Liver (tissue), 9 donors: ENCODE measurements at regions not wholly inside any gene's neighbourhood (a gene's known extent, or its start where the extent isn't known, plus 50 kb on each side); places are given as distances from the start of the nearest gene placed in this dataset. TPM values are rescaled to one million over a fixed set of nuclear protein-coding genes. Genes with fewer than 3 reads are reported as not detected.

Source experiments
- DNase-seq: peaks from one replicate; pipeline ENCODE4 v3.0.0-alpha.2; 2017; ENCODE audit warnings: low spot score
- H3K27ac ChIP-seq, 2 donors: one replicate each; pipeline ENCODE4 v1.7.0; 2013; ENCODE audit warnings: inconsistent platforms in 2 of 2, low read length in 2 of 2, control low read depth in 1 of 2, low read depth in 1 of 2, mild to moderate bottlenecking in 1 of 2
- H3K27me3 ChIP-seq, 4 donors: one replicate each; pipeline versions ENCODE4 v1.6.1 to v1.7.0; 2013; ENCODE audit warnings: low read length in 3 of 4, inconsistent platforms in 1 of 4, mild to moderate bottlenecking in 1 of 4, moderate library complexity in 1 of 4; ENCODE audit not compliant: control insufficient read depth in 4 of 4, insufficient read depth in 4 of 4
- H3K36me3 ChIP-seq, 4 donors: one replicate each; pipeline versions ENCODE4 v1.6.1 to v1.7.0; 2013; ENCODE audit warnings: low read length in 3 of 4, mild to moderate bottlenecking in 3 of 4, low read depth in 1 of 4, moderate library complexity in 1 of 4; ENCODE audit not compliant: control insufficient read depth in 4 of 4, insufficient read depth in 3 of 4
- H3K4me1 ChIP-seq, 4 donors: one replicate each; pipeline versions ENCODE4 v1.6.1 to v1.7.0; 2013; ENCODE audit warnings: low read length in 3 of 4, mild to moderate bottlenecking in 3 of 4, moderate library complexity in 1 of 4; ENCODE audit not compliant: control insufficient read depth in 4 of 4, insufficient read depth in 4 of 4
- H3K4me3 ChIP-seq, 3 donors: one replicate each; pipeline versions ENCODE4 v1.6.1 to v1.7.0; 2013; ENCODE audit warnings: low read length in 3 of 3, control low read depth in 1 of 3, low read depth in 1 of 3, mild to moderate bottlenecking in 1 of 3
- H3K9ac ChIP-seq, 2 donors: one replicate each; pipeline ENCODE4 v1.7.0; 2013; ENCODE audit warnings: low read length in 2 of 2, mild to moderate bottlenecking in 2 of 2, moderate library complexity in 2 of 2, control low read depth in 1 of 2, low read depth in 1 of 2
- H3K9me3 ChIP-seq, 4 donors: one replicate each; pipeline versions ENCODE4 v1.6.1 to v1.7.0; 2013; ENCODE audit warnings: low read length in 3 of 4; ENCODE audit not compliant: control insufficient read depth in 4 of 4
- CTCF ChIP-seq: fragments of 150-350 bp; IDR thresholded peaks from 2 replicates; pipeline ENCODE4 v1.5.1; 2017; ENCODE audit warnings: improper control_type of control experiment, low read depth, low read length; ENCODE audit not compliant: missing input control
- EGR1 ChIP-seq, 2 donors: IDR thresholded peaks; 2 replicates each; pipeline ENCODE4 v1.6.1; 2016 to 2018; ENCODE audit warnings: antibody characterized with exemption in 2 of 2, low read depth in 2 of 2
- FOXA1 ChIP-seq: IDR thresholded peaks from 2 replicates; pipeline ENCODE4 v1.6.1; 2016; ENCODE audit warnings: antibody characterized with exemption
- FOXA2 ChIP-seq: IDR thresholded peaks from 2 replicates; pipeline ENCODE4 v1.6.1; 2016; ENCODE audit warnings: antibody characterized with exemption
- GABPA ChIP-seq, 2 donors: IDR thresholded peaks in 1 of 2; conservative IDR thresholded peaks in 1 of 2; 2 replicates each; pipeline ENCODE4 v1.6.1; 2016; ENCODE audit warnings: antibody characterized with exemption in 2 of 2, mild to moderate bottlenecking in 1 of 2, moderate library complexity in 1 of 2
- HNF4A ChIP-seq, 2 donors: conservative IDR thresholded peaks; 2 replicates each; pipeline ENCODE4 v1.6.1; 2016; ENCODE audit warnings: antibody characterized with exemption in 2 of 2, mild to moderate bottlenecking in 2 of 2
- HNF4G ChIP-seq: IDR thresholded peaks from 2 replicates; pipeline ENCODE4 v1.6.1; 2016; ENCODE audit warnings: antibody characterized with exemption
- JUND ChIP-seq, 2 donors: IDR thresholded peaks; 2 replicates each; pipeline ENCODE4 v1.6.1; 2016; ENCODE audit warnings: antibody characterized with exemption in 2 of 2
- MAX ChIP-seq: IDR thresholded peaks from 2 replicates; pipeline ENCODE4 v1.6.1; 2016; ENCODE audit warnings: antibody characterized with exemption
- NR2F2 ChIP-seq: IDR thresholded peaks from 2 replicates; pipeline ENCODE4 v1.6.1; 2016; ENCODE audit warnings: antibody characterized with exemption
- RAD21 ChIP-seq, 2 donors: IDR thresholded peaks; 2 replicates each; pipeline ENCODE4 v1.6.1; 2016; ENCODE audit warnings: antibody characterized with exemption in 2 of 2, mild to moderate bottlenecking in 2 of 2
- REST ChIP-seq: IDR thresholded peaks from 2 replicates; pipeline ENCODE4 v1.6.1; 2016; ENCODE audit warnings: antibody characterized with exemption, mild to moderate bottlenecking
- RXRA ChIP-seq, 2 donors: IDR thresholded peaks; 2 replicates each; pipeline ENCODE4 v1.6.1; 2017 to 2018; ENCODE audit warnings: antibody characterized with exemption in 2 of 2, mild to moderate bottlenecking in 1 of 2
- SP1 ChIP-seq: IDR thresholded peaks from 2 replicates; pipeline ENCODE4 v1.6.1; 2018; ENCODE audit warnings: antibody characterized with exemption, mild to moderate bottlenecking
- TAF1 ChIP-seq: conservative IDR thresholded peaks from 2 replicates; pipeline ENCODE4 v1.6.1; 2016; ENCODE audit warnings: antibody characterized with exemption, mild to moderate bottlenecking
- YY1 ChIP-seq: IDR thresholded peaks from 2 replicates; pipeline ENCODE4 v1.6.1; 2016; ENCODE audit warnings: antibody characterized with exemption, mild to moderate bottlenecking
- ZBTB33 ChIP-seq: IDR thresholded peaks from 2 replicates; pipeline ENCODE4 v1.6.1; 2016; ENCODE audit warnings: antibody characterized with exemption
- WGBS: extraction: QIAGEN DNeasy Blood & Tissue Kit; methylation state at CpG from one replicate; pipeline ENCODE4 v1.1.7; 2013; 5-methylcytosine and 5-hydroxymethylcytosine counted together
- small RNA-seq: library from RNA; depleted of rRNA; stranded (forward); fragments of <200 nt; gene quantifications from one replicate; pipeline ENCODE3, GENCODE V24; 2014
- TF ChIP-seq, protein P1 (sequence below): IDR thresholded peaks from 2 replicates; pipeline ENCODE4 v1.6.1; 2016; ENCODE audit warnings: antibody characterized with exemption
- donor health status: healthy.
- donor health status: healthy.
- donor health status: healthy.
- donor health status: healthy.
- donor health status: healthy.

GRCh38 chr2:9793156-9793917 is 49.9 kb upstream of the TAF1B start:
- no peaks in the 10 kb centered on the region for H3K27me3 ChIP-seq
- DNase-seq: no peak
- WGBS: 89% methylated on average over 13 of the region's 13 CpGs
- no peak for TF ChIP-seq RXRA (IDR thresholded peaks at IDR 0.05)
- no peak for TF ChIP-seq MAX
- no peak for TF ChIP-seq ZBTB33
- no peak for TF ChIP-seq REST
- no peak for TF ChIP-seq JUND (IDR thresholded peaks at IDR 0.05)
- TF ChIP-seq NR2F2: no peak
- TF ChIP-seq CTCF: no peak
- TF ChIP-seq FOXA2: no peak
- no peak for TF ChIP-seq YY1
- TF ChIP-seq FOXA1: no peak
- no peak for TF ChIP-seq EGR1 (IDR thresholded peaks at IDR 0.05; ENCODE audit: low read depth in 2 of 2)
- no peak for TF ChIP-seq HNF4A (conservative IDR thresholded peaks at IDR 0.05)
- no peak for TF ChIP-seq SP1
- no peak for TF ChIP-seq HNF4G
- no peak for TF ChIP-seq RAD21 (IDR thresholded peaks at IDR 0.05)
- TF ChIP-seq, protein P1, sequence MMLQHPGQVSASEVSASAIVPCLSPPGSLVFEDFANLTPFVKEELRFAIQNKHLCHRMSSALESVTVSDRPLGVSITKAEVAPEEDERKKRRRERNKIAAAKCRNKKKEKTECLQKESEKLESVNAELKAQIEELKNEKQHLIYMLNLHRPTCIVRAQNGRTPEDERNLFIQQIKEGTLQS: no peak
- no peak for TF ChIP-seq TAF1
- TF ChIP-seq GABPA (IDR thresholded peaks at IDR 0.05 in 1 of 2, conservative IDR thresholded peaks at IDR 0.05 in 1 of 2): no peak
- no peak overlapping the region for H3K27ac ChIP-seq
- no peak overlapping the region for H3K9ac ChIP-seq
- H3K9me3 ChIP-seq: no peaks in the 10 kb centered on the region
- H3K4me3 ChIP-seq: no peak overlapping the region
- H3K4me1 ChIP-seq: no peaks in the 10 kb centered on the region
- H3K36me3 ChIP-seq: no peaks in the 10 kb centered on the region

Small RNA genes lying in the stretch of these regions (small RNA-seq; reads per million reads assigned to genes)
- gene AC082651.2 (not detected), gene RNU4-73P (not detected)
